Dedifferentiated amniotic fluid mesenchymal stem cell (primary cell): ENCODE measurements at regions not wholly inside any gene's neighbourhood (a gene's known extent, or its start where the extent isn't known, plus 50 kb on each side); places are given as distances from the start of the nearest gene placed in this dataset.

Experiments
- DNase-seq: peaks from one replicate; pipeline ENCODE4 v3.0.0-alpha.2; 2016; ENCODE audit errors: extremely low spot score

- DNase-seq = no peak
Observed at GRCh38 chr5:5953584-5954274, 424.6 kb downstream of the MED10 start.

- no peak for DNase-seq
Observed at GRCh38 chr5:5951953-5952352, 426.4 kb downstream of the MED10 start.

GRCh38 chr5:5950658-5951057 is 427.7 kb downstream of the MED10 start:
- no peak for DNase-seq

GRCh38 chr5:5941486-5941885 is 436.9 kb downstream of the MED10 start:
- no peak for DNase-seq

GRCh38 chr5:5939759-5940370 is 438.5 kb downstream of the MED10 start:
- no peak for DNase-seq

DNA sequence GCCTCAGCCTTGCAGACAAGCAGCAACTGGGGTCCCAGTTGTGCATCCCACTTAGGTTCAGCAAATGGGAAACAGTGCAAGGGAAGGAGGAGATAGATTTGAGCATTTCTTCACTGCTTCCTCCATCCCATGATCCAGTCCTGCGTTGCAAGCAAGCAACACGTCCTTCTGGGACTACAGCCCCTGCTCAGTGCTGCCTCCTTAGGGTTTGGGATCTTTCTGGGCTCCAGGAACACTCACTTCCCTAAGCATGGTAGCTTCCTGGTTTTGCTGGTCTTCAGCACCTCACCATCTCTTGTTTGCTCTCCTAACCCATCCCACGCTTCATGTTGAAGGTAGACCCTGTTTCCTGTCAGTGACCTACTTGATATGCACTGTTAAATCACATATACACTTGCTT is 444.7 kb downstream of the MED10 start:
- no peak for DNase-seq

DNA sequence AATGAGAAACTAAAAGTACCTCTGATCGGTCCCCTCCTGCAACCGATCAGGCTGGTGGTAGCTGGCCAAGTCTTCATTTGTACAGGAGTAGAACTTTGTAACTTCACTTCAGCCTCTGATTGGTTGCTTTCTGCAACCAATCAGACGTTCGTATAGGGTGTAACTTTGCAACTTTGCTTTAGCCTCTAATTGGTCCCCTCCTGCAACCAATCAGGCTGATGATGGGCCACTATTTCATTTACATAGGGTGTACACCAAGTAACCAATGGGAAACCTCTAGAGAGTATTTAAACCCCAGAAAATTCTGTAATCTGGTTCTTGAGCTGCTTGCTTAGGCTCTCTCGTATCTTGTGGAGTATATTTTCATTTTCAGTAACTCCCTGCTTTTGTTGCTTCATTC is 445.5 kb downstream of the MED10 start:
- DNase-seq = no peak

GRCh38 chr5:5930561-5930960 is 447.8 kb downstream of the MED10 start:
- no peak for DNase-seq

- no peak for DNase-seq
Observed at GRCh38 chr5:5929291-5930020, 448.9 kb downstream of the MED10 start.

DNA sequence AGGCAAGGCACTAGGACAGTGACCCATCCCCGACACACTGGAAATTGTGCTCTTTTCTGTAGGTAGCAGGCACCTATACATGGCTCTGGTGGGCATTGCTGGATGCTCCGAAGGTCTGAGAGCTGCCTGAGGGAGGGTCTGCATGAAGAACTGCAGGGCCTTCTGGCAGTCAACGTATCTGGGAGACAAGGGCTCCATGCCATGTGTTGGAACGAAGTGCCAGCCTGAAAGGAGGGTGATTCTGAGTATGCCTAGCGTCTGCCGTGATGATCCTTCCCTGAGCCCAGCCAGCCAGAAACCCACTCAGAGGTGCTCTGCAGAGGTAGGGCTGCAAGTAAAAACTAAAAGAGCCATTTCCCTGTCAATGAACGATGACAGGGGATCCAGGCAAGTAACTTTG is 453.2 kb downstream of the MED10 start:
- no peak for DNase-seq

DNA sequence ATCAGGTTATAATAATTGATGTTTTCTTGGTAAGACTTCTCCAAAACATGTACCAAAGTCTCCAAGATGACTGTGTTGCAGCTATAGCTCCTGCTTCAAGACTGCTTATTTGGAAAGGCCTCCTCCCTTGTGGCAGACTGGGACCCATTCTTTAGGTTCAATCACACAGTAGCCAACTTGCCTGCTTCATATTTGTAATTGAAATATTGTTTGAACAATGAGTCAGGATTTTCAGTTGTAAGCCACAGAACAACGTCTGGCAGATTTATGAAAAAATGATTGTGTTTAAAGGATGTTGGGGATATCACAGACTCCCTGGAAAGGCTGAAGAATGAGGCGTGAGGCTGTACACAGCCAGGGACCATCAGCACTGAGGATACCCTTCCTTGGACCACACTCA is 458.9 kb downstream of the MED10 start:
- no peak for DNase-seq

DNA sequence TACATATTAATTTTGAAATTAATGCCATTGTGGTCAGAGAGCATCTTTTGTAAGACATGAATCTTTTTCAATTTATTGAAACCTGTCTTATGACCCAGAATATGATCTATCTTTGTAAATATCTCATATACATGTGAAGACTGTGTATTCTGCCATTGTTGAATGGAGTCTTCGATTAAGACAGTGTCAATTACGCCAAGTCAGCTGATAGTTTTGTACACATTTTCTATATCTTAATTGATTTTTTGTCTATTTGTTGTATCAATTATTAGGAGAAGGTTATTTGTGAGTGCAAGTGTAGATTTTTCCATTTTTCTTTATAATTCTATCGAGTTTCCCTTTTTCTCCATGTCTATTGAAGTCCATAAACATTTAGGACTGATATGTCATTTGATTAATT is 471.6 kb downstream of the MED10 start:
- no peak for DNase-seq

- DNase-seq = no peak
Observed at GRCh38 chr5:5905186-5905585, 473.2 kb downstream of the MED10 start.

GRCh38 chr5:5904113-5904512 is 474.2 kb downstream of the MED10 start:
- no peak for DNase-seq

DNA sequence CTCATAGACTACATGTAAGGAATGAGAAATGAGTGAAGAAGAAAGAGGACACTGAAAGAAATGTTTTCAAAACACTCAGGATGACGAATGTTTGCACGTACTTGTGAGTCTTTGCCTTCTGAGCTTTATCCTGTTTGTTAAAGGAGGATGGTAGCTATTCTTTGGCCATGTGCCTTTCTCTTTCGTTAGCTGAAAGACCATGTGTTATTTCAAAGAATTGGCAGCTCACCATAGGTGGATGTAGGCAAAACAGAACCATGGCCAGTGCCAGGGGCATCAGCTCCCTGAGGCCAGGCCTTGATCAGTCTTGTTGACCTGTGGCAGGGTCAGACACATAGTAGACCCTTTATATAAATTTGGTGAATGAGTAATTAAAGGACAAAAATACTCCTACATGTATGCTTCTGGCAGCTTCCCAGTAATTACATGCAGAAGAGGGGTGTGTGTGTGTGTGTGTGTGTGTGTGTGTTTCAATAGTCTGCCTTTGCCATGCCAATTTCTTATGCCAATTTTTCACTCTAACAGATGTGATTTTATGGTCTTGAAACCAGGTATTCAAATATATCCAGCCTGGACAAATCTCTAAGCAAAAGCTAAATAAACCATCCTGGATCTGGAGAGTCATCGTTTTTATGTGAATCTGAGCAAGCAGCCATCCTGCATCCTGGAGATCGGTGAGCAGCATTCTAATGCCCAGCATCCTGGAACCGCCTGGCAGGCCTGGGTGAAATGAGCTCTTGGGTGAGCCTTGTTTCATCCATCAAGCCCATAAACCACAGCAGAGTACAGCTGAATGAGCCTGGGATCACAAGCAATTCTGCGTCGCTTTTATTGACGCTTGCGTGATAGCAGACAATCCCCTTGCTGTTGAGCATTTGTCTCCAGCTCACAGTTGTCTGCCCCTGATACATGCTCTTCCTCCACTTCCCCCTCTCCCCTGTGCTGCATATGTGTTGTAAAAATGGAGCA is 475.4 kb downstream of the MED10 start:
- DNase-seq = no peak

DNA sequence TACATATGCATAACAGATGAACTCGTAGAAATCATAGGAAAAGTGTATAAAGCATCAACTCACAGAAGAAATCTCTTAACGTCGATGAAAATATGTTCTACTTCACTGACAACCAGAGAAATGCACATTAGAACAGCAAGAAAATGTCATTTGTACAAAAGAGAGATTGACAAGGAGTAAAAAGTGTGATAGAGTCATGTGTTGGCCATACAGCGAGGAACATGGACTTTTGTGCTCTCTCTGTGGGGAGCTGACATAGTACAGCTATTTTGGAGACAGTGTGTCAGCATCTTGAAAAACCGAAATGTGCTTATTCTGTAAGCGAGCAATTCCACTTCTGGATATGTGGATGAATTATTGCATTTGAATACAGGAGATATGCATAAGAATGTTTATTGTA is 477.9 kb downstream of the ICE1 start:
- DNase-seq = no peak

- no peak for DNase-seq
Observed at GRCh38 chr5:5899716-5900115, 477.2 kb downstream of the ICE1 start.

DNA sequence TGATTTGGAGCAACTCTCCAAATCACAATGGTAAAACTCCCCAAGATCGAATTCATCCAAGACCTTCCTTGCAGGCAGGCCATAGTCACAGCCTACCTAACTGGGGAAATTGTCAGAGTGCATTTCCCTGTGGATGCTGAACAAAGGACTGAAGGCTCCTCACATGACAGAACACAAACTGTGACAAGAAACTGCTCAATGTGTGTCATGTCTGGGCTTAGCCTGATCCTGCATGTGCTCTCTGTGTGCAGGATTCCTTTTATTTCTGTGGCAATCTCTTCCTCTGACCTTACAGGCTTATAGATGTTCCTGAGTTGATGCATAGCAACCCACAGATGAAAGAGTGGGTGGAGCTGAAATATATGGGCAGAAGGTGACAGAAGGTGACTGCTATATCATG is 465.8 kb downstream of the ICE1 start:
- no peak for DNase-seq

DNA sequence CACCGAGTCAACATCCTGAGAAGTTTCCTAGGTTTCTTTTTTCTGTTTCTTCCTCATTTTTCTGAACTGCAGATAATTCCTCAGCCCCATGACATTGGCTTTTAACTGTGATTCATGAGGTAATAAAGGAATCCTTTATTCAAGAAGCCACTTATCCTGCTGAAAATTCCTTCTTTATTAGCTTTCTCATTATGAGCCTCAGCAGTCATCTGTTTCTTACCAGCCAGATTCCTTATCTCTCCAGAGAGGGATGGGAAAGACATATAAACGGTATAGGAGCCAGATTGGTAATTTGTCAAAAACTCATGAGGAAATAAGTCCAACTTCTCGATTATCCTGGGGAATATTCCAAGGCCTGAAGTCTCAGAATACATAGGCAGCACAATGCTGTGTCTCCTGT is 465.4 kb downstream of the ICE1 start:
- no peak for DNase-seq

DNA sequence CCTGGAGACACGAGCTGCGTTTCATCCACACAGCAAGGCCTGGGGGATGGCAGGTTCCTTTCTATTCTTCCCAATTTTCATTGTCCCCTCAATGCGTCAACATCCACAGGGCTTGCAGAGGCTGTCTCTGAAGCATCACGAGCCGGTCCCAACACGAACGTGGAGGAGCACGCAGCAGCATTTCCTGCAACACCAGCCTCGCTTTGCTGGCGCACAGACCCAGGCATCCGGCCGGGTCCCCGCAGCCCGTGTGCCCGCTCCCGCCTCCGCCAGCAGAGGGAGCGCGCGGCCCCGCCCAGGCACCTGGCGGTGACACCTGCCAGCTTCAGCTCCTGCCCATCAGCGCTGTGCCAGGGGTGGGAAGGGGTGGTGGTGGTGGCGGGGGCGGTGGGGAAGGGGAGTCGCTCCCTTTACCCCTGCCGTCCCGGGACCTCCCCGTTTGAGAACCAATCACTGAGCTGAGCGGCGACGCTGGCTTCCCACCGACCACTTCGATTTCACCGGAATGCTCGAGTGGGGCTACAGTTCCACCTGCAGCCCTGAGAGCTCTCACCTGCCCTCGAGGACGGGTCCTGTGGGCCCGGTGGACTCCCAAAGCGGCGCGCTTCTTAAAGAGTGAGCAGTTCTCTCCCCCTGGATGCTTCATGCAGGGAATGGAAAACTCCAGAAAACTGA is 464.5 kb downstream of the ICE1 start:
- DNase-seq = no peak

DNA sequence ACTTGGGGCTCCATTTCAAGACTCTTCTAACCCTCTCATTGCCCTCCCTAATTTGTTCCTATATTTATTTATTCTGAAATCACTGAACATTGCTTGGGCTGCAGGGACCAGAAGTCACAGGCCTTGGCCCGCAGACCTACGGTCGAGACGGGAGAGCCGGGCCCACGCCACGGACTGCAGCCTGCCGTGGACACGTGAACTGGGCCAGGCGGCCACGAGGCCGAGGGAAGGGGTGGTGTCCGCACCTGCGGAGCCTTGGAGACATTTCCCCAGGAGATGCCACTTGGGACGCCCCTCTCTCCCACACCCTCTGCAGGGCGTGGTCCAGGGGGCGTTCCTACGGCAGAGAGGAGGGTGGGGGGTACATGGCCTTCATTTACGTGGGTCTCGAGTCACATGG is 463.9 kb downstream of the ICE1 start:
- no peak for DNase-seq

DNA sequence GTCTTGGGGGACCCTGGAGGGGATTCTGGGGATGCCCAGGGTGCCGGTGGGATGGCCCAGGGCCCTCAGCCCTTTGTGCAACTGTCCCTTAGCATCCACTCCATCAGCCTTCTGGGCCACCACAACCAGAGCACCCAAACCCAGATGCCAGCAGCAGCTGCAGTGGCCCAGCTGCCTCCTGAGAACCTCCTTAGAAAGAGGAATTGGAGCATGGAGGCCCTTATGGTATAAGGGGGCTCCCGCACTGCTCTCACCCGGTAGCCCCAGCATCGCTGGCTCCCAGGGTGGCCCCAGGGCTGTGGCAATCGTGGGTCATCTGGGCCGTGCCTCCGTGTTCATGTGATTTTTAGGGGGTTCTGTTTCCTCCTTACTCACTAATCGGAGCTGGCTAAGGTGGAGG is 463.3 kb downstream of the ICE1 start:
- DNase-seq = no peak
